ENCODE measurements at regions not wholly inside any gene's neighbourhood (a gene's known extent, or its start where the extent isn't known, plus 50 kb on each side); places are given as distances from the start of the nearest gene placed in this dataset.

- TF ChIP-seq, protein P1, sequence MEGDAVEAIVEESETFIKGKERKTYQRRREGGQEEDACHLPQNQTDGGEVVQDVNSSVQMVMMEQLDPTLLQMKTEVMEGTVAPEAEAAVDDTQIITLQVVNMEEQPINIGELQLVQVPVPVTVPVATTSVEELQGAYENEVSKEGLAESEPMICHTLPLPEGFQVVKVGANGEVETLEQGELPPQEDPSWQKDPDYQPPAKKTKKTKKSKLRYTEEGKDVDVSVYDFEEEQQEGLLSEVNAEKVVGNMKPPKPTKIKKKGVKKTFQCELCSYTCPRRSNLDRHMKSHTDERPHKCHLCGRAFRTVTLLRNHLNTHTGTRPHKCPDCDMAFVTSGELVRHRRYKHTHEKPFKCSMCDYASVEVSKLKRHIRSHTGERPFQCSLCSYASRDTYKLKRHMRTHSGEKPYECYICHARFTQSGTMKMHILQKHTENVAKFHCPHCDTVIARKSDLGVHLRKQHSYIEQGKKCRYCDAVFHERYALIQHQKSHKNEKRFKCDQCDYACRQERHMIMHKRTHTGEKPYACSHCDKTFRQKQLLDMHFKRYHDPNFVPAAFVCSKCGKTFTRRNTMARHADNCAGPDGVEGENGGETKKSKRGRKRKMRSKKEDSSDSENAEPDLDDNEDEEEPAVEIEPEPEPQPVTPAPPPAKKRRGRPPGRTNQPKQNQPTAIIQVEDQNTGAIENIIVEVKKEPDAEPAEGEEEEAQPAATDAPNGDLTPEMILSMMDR (IDR thresholded peaks at IDR 0.05 in 4 of 5, conservative IDR thresholded peaks at IDR 0.05 in 1 of 5), result no peak
- no peak for TF ChIP-seq POLR2A (IDR thresholded peaks at IDR 0.05)
Observed at GRCh38 chrX:150270622-150271021, 92.5 kb upstream of the MAMLD1 start.

Data from gastrocnemius medialis (tissue), 4 donors.